ENCODE measurements at regions not wholly inside any gene's neighbourhood (a gene's known extent, or its start where the extent isn't known, plus 50 kb on each side); places are given as distances from the start of the nearest gene placed in this dataset.
A peak's percentile ranks its signal among the peaks of the same experiment; 100 is the strongest.

DNA sequence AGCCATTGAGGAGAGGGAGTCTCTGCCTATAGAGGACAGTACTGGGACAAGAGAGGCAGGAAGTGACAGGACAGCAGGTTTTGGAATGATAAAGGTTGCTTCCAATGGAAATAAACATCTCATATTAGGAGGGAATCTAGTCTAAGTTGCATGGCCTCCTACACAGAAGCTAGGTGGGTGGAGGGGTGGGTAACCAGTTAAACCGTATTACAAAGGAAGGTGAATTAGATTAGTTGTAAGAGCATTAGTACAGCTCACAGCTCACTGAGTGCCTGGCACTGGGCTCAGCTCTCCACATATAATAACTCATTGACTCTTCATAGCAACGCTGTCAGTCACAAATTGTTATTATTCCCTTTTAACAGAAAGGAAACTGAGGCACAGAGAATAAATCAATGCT lies 468.1 kb downstream of the PTPRU start:
- no peak for DNase-seq

GRCh38 chr1:29703596-29704370 lies 467.5 kb downstream of the PTPRU start:
- no peak for DNase-seq

DNA sequence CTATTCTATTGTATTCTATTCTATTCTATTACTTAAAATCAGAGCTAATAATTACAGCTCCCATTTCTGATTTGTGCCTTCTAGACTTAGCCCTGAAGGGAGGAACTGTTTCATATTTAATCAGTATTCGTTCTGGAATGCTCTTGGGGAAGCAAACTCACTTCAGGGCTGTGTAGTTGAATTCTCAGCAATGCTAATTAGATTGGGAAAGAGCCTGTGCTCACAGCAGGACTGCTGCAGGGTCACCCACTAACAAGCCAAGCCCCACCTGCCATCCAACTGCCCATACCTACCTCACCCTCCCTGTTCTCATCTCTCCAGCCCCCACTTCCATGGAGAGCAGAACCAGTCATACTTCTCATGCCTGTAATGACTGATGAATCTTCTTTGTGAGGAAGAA lies 464.2 kb downstream of the PTPRU start:
- DNase-seq = no peak

DNA sequence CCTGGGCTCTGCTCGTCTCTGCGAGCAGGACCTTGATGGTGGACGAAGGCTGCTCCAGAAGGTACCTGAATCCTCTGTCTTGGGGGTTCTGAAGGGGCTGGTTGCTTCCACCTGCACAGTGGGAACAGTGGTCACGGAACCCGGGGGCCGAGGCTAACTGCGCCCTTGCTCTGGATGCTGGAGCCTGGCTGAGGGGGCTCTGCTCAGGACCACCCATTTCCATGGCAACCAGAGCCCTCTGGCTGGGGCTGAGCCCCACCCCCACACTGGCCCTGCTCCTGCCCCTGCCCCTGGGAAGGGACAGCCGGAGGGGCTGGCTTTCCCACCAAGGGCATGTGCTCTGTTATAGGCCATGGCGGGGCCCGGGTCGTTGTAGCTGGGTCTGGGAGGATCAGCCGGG lies 462.3 kb downstream of the PTPRU start:
- DNase-seq = no peak

GRCh38 chr1:29698033-29698432 lies 461.7 kb downstream of the PTPRU start:
- peak; percentile 63 for DNase-seq

- no peak for DNase-seq
These were observed 461.1 kb downstream of the PTPRU start for GRCh38 chr1:29697391-29697780.

DNA sequence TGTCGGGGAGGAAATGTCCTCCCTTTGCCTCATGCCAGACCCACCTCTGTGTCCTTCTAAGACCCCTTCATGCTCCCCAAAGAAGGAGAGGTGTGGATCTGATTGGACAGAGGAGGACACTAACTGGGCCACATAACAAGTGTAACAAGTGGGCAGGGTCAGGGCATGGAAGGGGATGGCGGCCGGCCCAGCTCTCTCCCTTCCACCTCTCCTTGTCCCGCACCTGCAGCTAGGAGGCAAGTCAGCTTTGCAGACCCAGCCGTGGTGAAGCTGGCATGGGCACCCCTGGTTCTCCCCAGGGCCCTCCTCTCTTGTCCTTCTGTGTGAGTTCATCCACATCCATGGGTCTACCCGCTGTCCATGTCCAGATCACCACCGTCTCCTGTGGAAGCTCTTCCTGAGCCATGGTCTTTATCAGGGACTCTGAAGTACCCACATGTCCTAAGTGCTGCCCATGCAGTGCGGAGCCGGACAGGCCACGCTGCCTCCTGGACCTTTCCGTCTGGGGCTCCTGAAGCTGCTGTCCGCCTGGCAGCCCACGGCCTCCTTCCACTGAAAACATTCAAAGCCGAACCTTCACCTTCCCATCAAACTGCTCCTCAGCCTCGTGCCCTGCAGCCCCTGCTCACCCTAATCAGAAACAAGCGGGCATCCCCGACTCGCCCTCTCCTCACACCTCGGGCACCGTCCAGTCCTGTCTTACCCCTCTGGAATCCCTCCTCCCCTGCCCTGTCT lies 460.5 kb downstream of the PTPRU start:
- no peak for DNase-seq

DNA sequence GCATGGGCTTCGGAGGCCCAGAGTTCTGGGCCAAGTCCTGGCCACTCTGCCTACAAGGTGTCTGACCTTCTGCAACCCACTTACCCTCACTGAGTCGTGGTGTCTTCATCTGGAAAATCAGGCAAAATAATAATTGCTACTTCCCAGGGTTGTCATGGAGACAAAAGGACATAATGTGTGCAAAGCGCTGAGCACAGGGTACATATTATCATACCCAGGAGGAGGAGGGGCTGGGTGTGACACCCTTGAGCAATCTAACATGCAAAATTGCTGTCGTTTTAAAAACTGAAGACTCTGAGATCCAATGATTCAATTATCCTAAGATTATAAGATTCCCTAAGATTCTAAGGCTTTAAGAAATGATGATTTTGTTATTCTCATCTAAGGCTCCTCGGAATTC lies 459.5 kb downstream of the PTPRU start:
- peak; percentile 52 for DNase-seq

DNA sequence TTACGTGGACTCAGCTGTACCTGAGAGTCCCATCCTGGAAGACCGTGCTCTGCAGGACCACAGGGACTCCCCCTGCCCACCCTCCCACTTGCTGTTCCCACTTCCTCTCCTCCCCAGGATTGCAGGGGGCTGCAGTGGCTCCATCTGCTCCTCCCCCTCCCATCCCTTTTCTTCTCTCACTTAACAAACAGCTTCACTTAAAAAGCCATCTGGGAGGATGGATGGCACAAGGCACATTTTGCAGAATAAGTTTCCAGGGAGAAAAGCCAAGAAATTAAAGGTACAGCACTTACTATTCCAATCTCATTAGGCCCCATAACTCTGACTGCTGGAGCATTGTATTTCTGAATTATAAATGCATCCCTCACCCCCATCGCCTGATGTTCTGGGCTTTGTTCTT lies 458.7 kb downstream of the PTPRU start:
- no peak for DNase-seq

GRCh38 chr1:29691499-29691898 lies 455.2 kb downstream of the PTPRU start:
- no peak for DNase-seq

DNA sequence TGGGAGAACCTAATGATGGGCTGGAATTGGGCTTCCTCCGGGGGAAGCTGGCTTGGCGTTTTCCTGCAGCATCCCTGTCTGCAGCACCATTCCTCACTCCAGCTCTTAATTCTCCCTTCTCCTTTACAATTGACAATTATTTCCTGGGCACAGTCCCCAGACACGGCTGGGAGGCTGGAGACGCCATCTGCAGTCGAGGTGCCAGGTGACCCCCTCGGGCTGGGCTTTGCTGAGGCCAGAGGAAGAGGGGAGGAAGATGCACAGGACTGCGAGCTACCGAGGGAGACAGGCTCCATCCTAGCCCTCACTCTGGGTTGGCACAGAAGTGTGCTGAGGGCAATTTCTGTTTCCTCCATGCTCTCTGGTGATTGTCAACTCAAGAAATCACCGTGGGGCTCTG lies 453.8 kb downstream of the PTPRU start:
- no peak for DNase-seq

GRCh38 chr1:29689372-29690030 lies 453.2 kb downstream of the PTPRU start:
- DNase-seq = no peak

GRCh38 chr1:29688471-29689365 lies 452.4 kb downstream of the PTPRU start:
- DNase-seq = no peak

DNA sequence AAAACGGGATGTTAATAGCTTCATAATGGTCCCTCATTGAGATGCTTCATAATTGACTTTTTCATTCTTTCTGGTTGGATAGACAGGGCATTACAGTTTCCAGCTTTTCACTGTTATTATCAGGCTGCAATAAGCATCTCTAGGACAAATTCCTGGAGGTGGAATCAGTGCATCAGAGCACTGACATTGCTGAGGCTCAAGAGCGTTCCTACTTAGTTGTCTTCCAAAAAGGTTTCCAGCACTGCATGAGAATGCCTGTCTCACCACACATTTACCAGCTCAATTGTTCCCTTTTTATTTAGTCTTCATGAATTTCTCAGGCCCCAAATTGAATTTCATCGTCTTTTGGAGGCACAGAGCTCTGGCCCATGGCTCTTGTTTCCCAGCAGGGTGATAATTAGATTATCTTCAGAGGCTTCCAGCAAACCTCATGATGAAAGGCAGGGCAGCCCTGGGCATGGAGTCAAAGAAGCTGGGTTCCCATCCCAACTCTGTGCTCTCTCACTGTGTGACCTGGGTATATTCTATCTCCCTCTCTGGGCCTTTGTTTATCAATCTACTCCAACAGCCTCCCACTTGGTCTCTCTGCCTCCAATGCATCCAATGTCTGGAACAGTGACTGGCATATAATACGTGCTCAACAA lies 451.4 kb downstream of the PTPRU start:
- DNase-seq = no peak

DNA sequence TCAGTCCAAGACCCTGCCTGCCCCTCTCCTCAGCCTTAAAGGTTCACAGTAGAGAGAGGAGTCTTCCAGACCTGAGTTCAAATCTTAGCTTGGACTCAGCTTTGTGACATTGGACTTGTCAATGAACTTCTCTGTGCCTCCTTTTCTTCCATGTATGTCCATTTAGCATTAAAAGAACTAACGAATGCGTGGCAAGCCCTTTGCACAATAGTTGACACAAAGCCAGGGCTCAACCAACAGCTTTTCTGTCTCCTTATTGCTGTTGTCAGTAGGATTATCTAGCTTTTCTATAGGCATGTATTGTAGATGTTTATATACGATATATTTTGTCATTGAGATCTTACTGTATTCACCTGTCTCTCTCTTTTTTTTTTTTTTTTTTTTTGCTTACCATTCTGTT lies 450.8 kb downstream of the PTPRU start:
- no peak for DNase-seq

DNA sequence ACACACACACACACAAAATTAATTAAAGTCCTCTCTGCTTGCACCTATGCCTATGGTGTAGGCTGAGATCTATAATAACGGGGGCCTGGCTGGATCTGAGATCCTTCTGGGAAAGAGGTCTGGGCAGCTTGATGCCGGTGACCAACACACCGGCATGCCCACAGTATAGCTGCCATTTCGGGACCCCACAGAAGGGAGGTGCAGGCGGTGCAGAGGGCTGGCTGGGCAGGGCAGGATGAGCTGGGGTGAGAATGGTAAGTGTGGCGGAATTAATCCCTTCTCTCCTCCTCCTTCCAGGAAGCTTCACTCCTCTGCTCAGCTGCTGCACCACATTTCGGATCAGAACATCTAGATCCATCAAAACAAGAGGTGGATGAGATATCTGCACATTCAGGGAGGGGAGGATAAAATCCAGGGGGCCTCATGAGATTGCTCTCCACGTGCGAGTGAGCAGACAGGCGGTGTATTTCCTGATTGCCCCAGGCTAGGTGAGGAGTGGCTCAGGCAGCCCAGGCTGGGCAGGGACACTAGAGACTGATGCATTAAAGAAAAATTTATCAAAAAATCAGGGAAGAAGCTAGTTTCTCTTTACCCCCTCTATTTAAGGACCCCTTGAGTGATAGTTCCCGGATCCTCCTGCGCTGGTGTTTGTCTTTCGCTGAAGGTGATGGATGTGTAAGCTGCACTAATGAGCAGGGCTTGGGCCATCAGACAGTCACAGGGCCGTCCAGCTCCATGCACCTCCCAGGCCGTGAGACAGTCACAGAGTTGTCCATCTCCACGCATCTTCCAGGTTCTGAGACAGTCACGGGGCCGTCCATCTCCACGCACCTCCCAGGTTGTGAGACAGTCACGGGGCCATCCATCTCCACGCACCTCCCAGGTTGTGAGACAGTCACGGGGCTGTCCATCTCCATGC lies 449.9 kb downstream of the PTPRU start:
- no peak for DNase-seq

DNA sequence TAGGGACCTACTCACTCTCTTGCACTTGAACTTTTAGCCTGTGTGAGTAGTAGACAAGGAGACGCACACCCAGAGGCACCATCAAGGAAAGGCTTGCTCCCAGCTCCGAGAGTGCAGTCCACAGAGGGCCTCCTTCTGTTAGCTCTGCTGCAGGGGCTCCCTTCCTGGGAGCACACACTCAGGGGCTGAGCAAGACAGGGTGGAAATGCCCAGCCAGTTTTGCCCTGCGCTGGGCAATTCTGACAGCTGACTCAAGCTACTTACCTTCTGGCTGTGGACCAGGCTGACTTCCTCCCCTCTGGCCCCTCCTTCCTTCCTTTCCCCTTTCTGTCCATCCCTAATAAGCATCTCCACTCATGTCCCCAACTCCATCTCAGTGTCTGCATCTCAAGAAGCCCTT lies 449.1 kb downstream of the PTPRU start:
- DNase-seq = no peak

GRCh38 chr1:29684141-29684540 lies 447.8 kb downstream of the PTPRU start:
- DNase-seq = no peak

- DNase-seq = no peak
These were observed 447.1 kb downstream of the PTPRU start for GRCh38 chr1:29683472-29683871.

DNA sequence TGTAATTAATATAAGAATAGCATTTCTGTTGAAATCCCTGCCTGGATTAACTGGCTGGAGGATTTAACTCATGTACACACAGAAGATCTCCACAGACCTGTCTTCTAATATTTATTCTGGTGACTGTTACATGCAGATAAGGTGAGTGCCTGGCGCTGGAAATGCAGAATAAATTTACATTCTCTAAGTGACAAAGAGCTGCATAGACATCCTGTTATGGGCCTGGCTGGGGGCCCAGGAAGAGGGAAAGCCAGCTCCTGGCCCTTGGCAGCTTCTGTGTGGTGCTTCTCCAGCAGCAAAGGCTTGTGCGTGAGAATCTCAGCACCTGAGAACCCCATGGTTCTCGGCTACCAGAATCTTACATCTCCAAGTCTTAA lies 446.6 kb downstream of the PTPRU start:
- DNase-seq = peak; percentile 66

GRCh38 chr1:29682171-29682918 lies 446.0 kb downstream of the PTPRU start:
- DNase-seq = no peak

Data from COR-L47 (cell line).